H1 (cell line): ENCODE measurements at regions not wholly inside any gene's neighbourhood (a gene's known extent, or its start where the extent isn't known, plus 50 kb on each side); places are given as distances from the start of the nearest gene placed in this dataset.

Experiments used
- CHD1 ChIP-seq: IDR thresholded peaks from 2 replicates; pipeline ENCODE4 v1.6.1; 2012; ENCODE audit warnings: low read depth, low read length, improper control_type of control experiment
- SIX5 ChIP-seq: IDR thresholded peaks from 2 replicates; pipeline ENCODE4 v1.6.1; 2011; ENCODE audit warnings: mild to moderate bottlenecking, low read depth, low read length
- TAF7 ChIP-seq: optimal IDR thresholded peaks from 2 replicates; pipeline ENCODE3; 2011; ENCODE audit warnings: low read depth, mild to moderate bottlenecking, inconsistent platforms, low read length, moderate library complexity, borderline replicate concordance
- ZNF274 ChIP-seq: IDR thresholded peaks from 2 replicates; pipeline ENCODE4 v1.7.0; 2012; ENCODE audit warnings: low read length, borderline replicate concordance; ENCODE audit errors: extremely low read depth
- TF ChIP-seq, protein P1 (sequence below): fragments of 300-600 bp; sonication (generic); IDR thresholded peaks from 2 replicates; pipeline ENCODE4 v1.7.1; 2012; ENCODE audit warnings: low read length, moderate library complexity, mild to moderate bottlenecking, inconsistent platforms; ENCODE audit not compliant: insufficient replicate concordance

DNA sequence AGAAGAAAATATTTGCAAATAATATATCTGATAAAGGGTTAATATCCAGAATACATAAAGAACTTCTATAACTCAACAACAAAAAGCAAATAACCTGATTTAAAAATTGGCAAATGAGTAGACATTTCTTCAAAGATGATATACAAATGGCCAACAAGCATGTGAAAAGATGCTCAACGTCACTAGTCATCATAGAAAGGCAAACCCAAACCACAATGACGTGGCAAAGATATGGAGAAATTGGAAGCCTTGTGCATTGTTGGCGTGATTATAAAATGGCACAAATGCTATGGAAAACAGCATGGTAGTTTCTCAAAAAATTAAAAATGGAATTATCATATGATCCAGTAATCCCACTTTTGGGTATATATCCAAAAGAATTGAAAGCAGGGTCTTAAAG is 466.3 kb downstream of the TBC1D22A start (continued):
- TF ChIP-seq, protein P1, sequence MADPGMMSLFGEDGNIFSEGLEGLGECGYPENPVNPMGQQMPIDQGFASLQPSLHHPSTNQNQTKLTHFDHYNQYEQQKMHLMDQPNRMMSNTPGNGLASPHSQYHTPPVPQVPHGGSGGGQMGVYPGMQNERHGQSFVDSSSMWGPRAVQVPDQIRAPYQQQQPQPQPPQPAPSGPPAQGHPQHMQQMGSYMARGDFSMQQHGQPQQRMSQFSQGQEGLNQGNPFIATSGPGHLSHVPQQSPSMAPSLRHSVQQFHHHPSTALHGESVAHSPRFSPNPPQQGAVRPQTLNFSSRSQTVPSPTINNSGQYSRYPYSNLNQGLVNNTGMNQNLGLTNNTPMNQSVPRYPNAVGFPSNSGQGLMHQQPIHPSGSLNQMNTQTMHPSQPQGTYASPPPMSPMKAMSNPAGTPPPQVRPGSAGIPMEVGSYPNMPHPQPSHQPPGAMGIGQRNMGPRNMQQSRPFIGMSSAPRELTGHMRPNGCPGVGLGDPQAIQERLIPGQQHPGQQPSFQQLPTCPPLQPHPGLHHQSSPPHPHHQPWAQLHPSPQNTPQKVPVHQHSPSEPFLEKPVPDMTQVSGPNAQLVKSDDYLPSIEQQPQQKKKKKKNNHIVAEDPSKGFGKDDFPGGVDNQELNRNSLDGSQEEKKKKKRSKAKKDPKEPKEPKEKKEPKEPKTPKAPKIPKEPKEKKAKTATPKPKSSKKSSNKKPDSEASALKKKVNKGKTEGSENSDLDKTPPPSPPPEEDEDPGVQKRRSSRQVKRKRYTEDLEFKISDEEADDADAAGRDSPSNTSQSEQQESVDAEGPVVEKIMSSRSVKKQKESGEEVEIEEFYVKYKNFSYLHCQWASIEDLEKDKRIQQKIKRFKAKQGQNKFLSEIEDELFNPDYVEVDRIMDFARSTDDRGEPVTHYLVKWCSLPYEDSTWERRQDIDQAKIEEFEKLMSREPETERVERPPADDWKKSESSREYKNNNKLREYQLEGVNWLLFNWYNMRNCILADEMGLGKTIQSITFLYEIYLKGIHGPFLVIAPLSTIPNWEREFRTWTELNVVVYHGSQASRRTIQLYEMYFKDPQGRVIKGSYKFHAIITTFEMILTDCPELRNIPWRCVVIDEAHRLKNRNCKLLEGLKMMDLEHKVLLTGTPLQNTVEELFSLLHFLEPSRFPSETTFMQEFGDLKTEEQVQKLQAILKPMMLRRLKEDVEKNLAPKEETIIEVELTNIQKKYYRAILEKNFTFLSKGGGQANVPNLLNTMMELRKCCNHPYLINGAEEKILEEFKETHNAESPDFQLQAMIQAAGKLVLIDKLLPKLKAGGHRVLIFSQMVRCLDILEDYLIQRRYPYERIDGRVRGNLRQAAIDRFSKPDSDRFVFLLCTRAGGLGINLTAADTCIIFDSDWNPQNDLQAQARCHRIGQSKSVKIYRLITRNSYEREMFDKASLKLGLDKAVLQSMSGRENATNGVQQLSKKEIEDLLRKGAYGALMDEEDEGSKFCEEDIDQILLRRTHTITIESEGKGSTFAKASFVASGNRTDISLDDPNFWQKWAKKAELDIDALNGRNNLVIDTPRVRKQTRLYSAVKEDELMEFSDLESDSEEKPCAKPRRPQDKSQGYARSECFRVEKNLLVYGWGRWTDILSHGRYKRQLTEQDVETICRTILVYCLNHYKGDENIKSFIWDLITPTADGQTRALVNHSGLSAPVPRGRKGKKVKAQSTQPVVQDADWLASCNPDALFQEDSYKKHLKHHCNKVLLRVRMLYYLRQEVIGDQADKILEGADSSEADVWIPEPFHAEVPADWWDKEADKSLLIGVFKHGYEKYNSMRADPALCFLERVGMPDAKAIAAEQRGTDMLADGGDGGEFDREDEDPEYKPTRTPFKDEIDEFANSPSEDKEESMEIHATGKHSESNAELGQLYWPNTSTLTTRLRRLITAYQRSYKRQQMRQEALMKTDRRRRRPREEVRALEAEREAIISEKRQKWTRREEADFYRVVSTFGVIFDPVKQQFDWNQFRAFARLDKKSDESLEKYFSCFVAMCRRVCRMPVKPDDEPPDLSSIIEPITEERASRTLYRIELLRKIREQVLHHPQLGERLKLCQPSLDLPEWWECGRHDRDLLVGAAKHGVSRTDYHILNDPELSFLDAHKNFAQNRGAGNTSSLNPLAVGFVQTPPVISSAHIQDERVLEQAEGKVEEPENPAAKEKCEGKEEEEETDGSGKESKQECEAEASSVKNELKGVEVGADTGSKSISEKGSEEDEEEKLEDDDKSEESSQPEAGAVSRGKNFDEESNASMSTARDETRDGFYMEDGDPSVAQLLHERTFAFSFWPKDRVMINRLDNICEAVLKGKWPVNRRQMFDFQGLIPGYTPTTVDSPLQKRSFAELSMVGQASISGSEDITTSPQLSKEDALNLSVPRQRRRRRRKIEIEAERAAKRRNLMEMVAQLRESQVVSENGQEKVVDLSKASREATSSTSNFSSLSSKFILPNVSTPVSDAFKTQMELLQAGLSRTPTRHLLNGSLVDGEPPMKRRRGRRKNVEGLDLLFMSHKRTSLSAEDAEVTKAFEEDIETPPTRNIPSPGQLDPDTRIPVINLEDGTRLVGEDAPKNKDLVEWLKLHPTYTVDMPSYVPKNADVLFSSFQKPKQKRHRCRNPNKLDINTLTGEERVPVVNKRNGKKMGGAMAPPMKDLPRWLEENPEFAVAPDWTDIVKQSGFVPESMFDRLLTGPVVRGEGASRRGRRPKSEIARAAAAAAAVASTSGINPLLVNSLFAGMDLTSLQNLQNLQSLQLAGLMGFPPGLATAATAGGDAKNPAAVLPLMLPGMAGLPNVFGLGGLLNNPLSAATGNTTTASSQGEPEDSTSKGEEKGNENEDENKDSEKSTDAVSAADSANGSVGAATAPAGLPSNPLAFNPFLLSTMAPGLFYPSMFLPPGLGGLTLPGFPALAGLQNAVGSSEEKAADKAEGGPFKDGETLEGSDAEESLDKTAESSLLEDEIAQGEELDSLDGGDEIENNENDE = no peak
- TF ChIP-seq ZNF274 (no peak), SIX5 (no peak), TAF7 (no peak), CHD1 (no peak)
- TF ChIP-seq, all 59 proteins: peak for 0
